IPS-15b (cell line): ENCODE measurements at regions not wholly inside any gene's neighbourhood (a gene's known extent, or its start where the extent isn't known, plus 50 kb on each side); places are given as distances from the start of the nearest gene placed in this dataset.
"Not testable (repeated sequence)": the region's sequence is repeated elsewhere in the genome, so short reads cannot be mapped to it uniquely, and the experiment has no call there.

Experiments
- H3K27me3 ChIP-seq: one replicate; pipeline ENCODE4 v1.6.1; 2013; ENCODE audit warnings: low read length; ENCODE audit not compliant: control insufficient read depth, insufficient read depth
- H3K36me3 ChIP-seq: one replicate; pipeline ENCODE4 v1.6.1; 2013; ENCODE audit warnings: low read length; ENCODE audit not compliant: control insufficient read depth, insufficient read depth
- H3K4me1 ChIP-seq: one replicate; pipeline ENCODE4 v1.6.1; 2013; ENCODE audit warnings: mild to moderate bottlenecking, low read length; ENCODE audit not compliant: control insufficient read depth, insufficient read depth
- H3K4me3 ChIP-seq: one replicate; pipeline ENCODE4 v1.5.1; 2013; ENCODE audit warnings: low read depth, low read length
- H3K9ac ChIP-seq: one replicate; pipeline ENCODE4 v1.6.1; 2013; ENCODE audit warnings: low read depth, mild to moderate bottlenecking, low read length
- H3K9me3 ChIP-seq: one replicate; pipeline ENCODE4 v1.6.1; 2013; ENCODE audit warnings: mild to moderate bottlenecking, low read length; ENCODE audit not compliant: control insufficient read depth, insufficient read depth

GRCh38 chr16:63789603-63790002 lies 1332.3 kb downstream of the CDH11 start:
- no peak overlapping the region for H3K9ac ChIP-seq
- no peak overlapping the region for H3K4me3 ChIP-seq
- H3K27me3 ChIP-seq, result no peaks in the 10 kb centered on the region
- H3K36me3 ChIP-seq, result no peaks in the 10 kb centered on the region
- H3K9me3 ChIP-seq, result peaks cover 12% of the 10 kb centered on the region
- no peaks in the 10 kb centered on the region for H3K4me1 ChIP-seq

GRCh38 chr16:63787014-63787413 lies 1334.8 kb downstream of the CDH11 start:
- Histone ChIP-seq H3K36me3 (no peaks in the 10 kb centered on the region), H3K9me3 (peaks cover 12% of the 10 kb centered on the region), H3K9ac (no peak overlapping the region), H3K27me3 (no peaks in the 10 kb centered on the region), H3K4me1 (no peaks in the 10 kb centered on the region), H3K4me3 (no peak overlapping the region)

- Histone ChIP-seq H3K9ac (no peak overlapping the region), H3K9me3 (peaks cover 12% of the 10 kb centered on the region), H3K4me1 (no peaks in the 10 kb centered on the region), H3K4me3 (no peak overlapping the region), H3K36me3 (no peaks in the 10 kb centered on the region), H3K27me3 (no peaks in the 10 kb centered on the region)
Measured at GRCh38 chr16:63785170-63785569, 1336.7 kb downstream of the CDH11 start.

GRCh38 chr16:63776437-63776836 lies 1345.4 kb downstream of the CDH11 start:
- no peaks in the 10 kb centered on the region for H3K4me1 ChIP-seq
- no peak overlapping the region for H3K4me3 ChIP-seq
- no peak overlapping the region for H3K9ac ChIP-seq
- H3K9me3 ChIP-seq, result no peaks in the 10 kb centered on the region
- no peaks in the 10 kb centered on the region for H3K27me3 ChIP-seq
- no peaks in the 10 kb centered on the region for H3K36me3 ChIP-seq

GRCh38 chr16:63776034-63776433 lies 1345.8 kb downstream of the CDH11 start:
- H3K36me3 ChIP-seq, result no peaks in the 10 kb centered on the region
- no peaks in the 10 kb centered on the region for H3K9me3 ChIP-seq
- H3K9ac ChIP-seq, result no peak overlapping the region
- H3K4me1 ChIP-seq, result no peaks in the 10 kb centered on the region
- H3K27me3 ChIP-seq, result no peaks in the 10 kb centered on the region
- H3K4me3 ChIP-seq, result no peak overlapping the region

- Histone ChIP-seq H3K4me3 (no peak overlapping the region), H3K4me1 (no peaks in the 10 kb centered on the region), H3K9me3 (no peaks in the 10 kb centered on the region), H3K27me3 (no peaks in the 10 kb centered on the region), H3K36me3 (no peaks in the 10 kb centered on the region), H3K9ac (no peak overlapping the region)
Measured at GRCh38 chr16:63774302-63774701, 1347.6 kb downstream of the CDH11 start.

GRCh38 chr16:63769211-63769610 lies 1352.7 kb downstream of the CDH11 start:
- no peaks in the 10 kb centered on the region for H3K27me3 ChIP-seq
- H3K4me1 ChIP-seq, result no peaks in the 10 kb centered on the region
- no peaks in the 10 kb centered on the region for H3K36me3 ChIP-seq
- H3K9ac ChIP-seq, result no peak overlapping the region
- no peaks in the 10 kb centered on the region for H3K9me3 ChIP-seq
- H3K4me3 ChIP-seq, result no peak overlapping the region

GRCh38 chr16:63760246-63760645 lies 1361.6 kb downstream of the CDH11 start:
- not testable (repeated sequence) for H3K36me3 ChIP-seq, H3K9me3 ChIP-seq, H3K9ac ChIP-seq, H3K4me1 ChIP-seq, H3K27me3 ChIP-seq, H3K4me3 ChIP-seq

GRCh38 chr16:63752347-63752746 lies 1369.5 kb downstream of the CDH11 start:
- Histone ChIP-seq H3K36me3 (no peaks in the 10 kb centered on the region), H3K9me3 (no peaks in the 10 kb centered on the region), H3K4me3 (no peak overlapping the region), H3K4me1 (peaks cover 2% of the 10 kb centered on the region), H3K9ac (no peak overlapping the region), H3K27me3 (no peaks in the 10 kb centered on the region)

DNA sequence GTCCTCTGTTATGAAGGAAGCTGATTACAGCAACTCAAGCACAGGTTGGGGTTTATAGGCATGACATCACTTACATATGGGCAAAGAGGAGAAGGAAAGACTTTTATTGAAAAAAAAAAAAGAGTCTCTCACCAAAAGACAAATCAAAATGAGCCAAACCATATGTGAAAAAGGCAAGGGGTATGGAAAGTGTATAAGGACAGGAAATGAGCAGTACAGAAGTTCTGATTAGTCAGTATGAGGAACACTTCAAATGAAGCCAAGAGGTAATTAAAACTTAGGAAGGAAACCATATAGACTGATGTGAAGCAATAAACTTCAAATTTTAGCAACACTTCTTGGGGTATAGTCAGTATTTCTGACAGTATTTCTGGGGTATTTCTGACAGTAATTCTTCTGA lies 1372.6 kb downstream of the CDH11 start:
- no peak overlapping the region for H3K9ac ChIP-seq
- H3K4me1 ChIP-seq, result no peaks in the 10 kb centered on the region
- H3K27me3 ChIP-seq, result no peaks in the 10 kb centered on the region
- no peaks in the 10 kb centered on the region for H3K9me3 ChIP-seq
- no peaks in the 10 kb centered on the region for H3K36me3 ChIP-seq
- H3K4me3 ChIP-seq, result no peak overlapping the region

DNA sequence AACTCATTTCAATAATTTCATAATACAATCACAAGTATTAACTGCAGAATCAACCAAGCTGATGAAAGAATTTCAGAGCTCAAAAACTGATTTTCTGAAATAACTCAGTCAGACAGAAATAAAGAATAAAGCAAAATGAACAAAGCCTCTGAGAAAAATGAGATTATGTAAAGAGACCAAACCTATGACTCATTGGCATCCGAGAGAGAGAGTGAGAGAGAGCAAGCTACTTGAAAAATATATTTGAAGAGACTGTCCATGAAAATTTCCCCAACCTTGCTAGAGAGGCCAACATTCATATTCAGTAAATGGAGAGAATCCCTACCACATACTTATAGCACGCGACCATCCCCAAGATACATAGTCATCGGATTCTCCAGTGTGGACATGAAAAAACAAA lies 1376.4 kb downstream of the CDH11 start:
- Histone ChIP-seq H3K4me1 (no peaks in the 10 kb centered on the region), H3K4me3 (no peak overlapping the region), H3K36me3 (no peaks in the 10 kb centered on the region), H3K27me3 (no peaks in the 10 kb centered on the region), H3K9me3 (no peaks in the 10 kb centered on the region), H3K9ac (no peak overlapping the region)

GRCh38 chr16:63744077-63744874 lies 1377.6 kb downstream of the CDH11 start:
- H3K4me1 ChIP-seq, result no peaks in the 10 kb centered on the region
- H3K27me3 ChIP-seq, result no peaks in the 10 kb centered on the region
- no peak overlapping the region for H3K4me3 ChIP-seq
- no peak overlapping the region for H3K9ac ChIP-seq
- H3K36me3 ChIP-seq, result no peaks in the 10 kb centered on the region
- H3K9me3 ChIP-seq, result no peaks in the 10 kb centered on the region
